ENCODE measurements at regions not wholly inside any gene's neighbourhood (a gene's known extent, or its start where the extent isn't known, plus 50 kb on each side); places are given as distances from the start of the nearest gene placed in this dataset.
"Not testable (repeated sequence)": the region's sequence is repeated elsewhere in the genome, so short reads cannot be mapped to it uniquely, and the experiment has no call there.

GRCh38 chr2:41207578-41207977 is 755.7 kb upstream of the SLC8A1 start:
- no peak overlapping the region for H2AFZ ChIP-seq (ENCODE audit: low read length)
- H3K4me3 ChIP-seq (ENCODE audit: low read length) = no peak overlapping the region
- no peak overlapping the region for H3K4me2 ChIP-seq (ENCODE audit: low read depth, low read length)
- no peaks in the 10 kb centered on the region for H3K4me1 ChIP-seq (ENCODE audit: low read length)
- DNase-seq = no peak
- no peaks in the 10 kb centered on the region for H3F3A ChIP-seq (ENCODE audit: insufficient read depth, low read length)
- no peaks in the 10 kb centered on the region for H4K20me1 ChIP-seq (ENCODE audit: insufficient read depth, low read length)
- no peaks in the 10 kb centered on the region for H3K9me3 ChIP-seq (replicated peaks; ENCODE audit: insufficient read depth, low read length)
- no peaks in the 10 kb centered on the region for H3K36me3 ChIP-seq (replicated peaks; ENCODE audit: insufficient read depth, low read length)
- H3K27me3 ChIP-seq (replicated peaks; ENCODE audit: insufficient read depth, low read length) = no peaks in the 10 kb centered on the region
- no peaks in the 10 kb centered on the region for H3K79me2 ChIP-seq (ENCODE audit: low read length)
- H3K27ac ChIP-seq (ENCODE audit: low read length) = no peak overlapping the region
- H3K9ac ChIP-seq (ENCODE audit: low read length) = no peak overlapping the region
- TF ChIP-seq EZH2phosphoT487 (IDR thresholded peaks at IDR 0.05; ENCODE audit: low read length) = no peak
- TF ChIP-seq EZH2 (optimal IDR thresholded peaks at IDR 0.05; ENCODE audit: low read depth, low read length) = no peak
- no peak for TF ChIP-seq CTCF (IDR thresholded peaks at IDR 0.05; ENCODE audit: low read length)
- H3K9me2 ChIP-seq (replicated peaks; ENCODE audit: insufficient read depth, low read length) = no peaks in the 10 kb centered on the region

GRCh38 chr2:41210030-41210429 is 758.1 kb upstream of the SLC8A1 start:
- DNase-seq; H3F3A ChIP-seq (ENCODE audit: insufficient read depth, low read length); H3K9me2 ChIP-seq (replicated peaks; ENCODE audit: insufficient read depth, low read length): not testable (repeated sequence)

GRCh38 chr2:41216978-41217377 is 765.1 kb upstream of the SLC8A1 start:
- Histone ChIP-seq H3K27me3 (replicated peaks; ENCODE audit: insufficient read depth, low read length) (no peaks in the 10 kb centered on the region), H3K9me3 (replicated peaks; ENCODE audit: insufficient read depth, low read length) (no peaks in the 10 kb centered on the region), H4K20me1 (ENCODE audit: insufficient read depth, low read length) (no peaks in the 10 kb centered on the region), H3K9me2 (replicated peaks; ENCODE audit: insufficient read depth, low read length) (no peaks in the 10 kb centered on the region), H3K4me3 (ENCODE audit: low read length) (no peak overlapping the region), H3K4me2 (ENCODE audit: low read depth, low read length) (no peak overlapping the region), H3K4me1 (ENCODE audit: low read length) (no peaks in the 10 kb centered on the region), H3F3A (ENCODE audit: insufficient read depth, low read length) (no peaks in the 10 kb centered on the region), H3K79me2 (ENCODE audit: low read length) (no peaks in the 10 kb centered on the region), H3K9ac (ENCODE audit: low read length) (no peak overlapping the region), H3K36me3 (replicated peaks; ENCODE audit: insufficient read depth, low read length) (no peaks in the 10 kb centered on the region), H3K27ac (ENCODE audit: low read length) (no peak overlapping the region), H2AFZ (ENCODE audit: low read length) (no peak overlapping the region)
- TF ChIP-seq CTCF (IDR thresholded peaks at IDR 0.05; ENCODE audit: low read length) (no peak), EZH2 (optimal IDR thresholded peaks at IDR 0.05; ENCODE audit: low read depth, low read length) (no peak), EZH2phosphoT487 (IDR thresholded peaks at IDR 0.05; ENCODE audit: low read length) (no peak)
- DNase-seq = no peak

More at GRCh38 chr2:41210030-41210429, 758.1 kb upstream of the SLC8A1 start:
- not testable (repeated sequence) for H3K27me3 ChIP-seq (replicated peaks; ENCODE audit: insufficient read depth, low read length); H3K4me2 ChIP-seq (ENCODE audit: low read depth, low read length); H4K20me1 ChIP-seq (ENCODE audit: insufficient read depth, low read length); H3K9me3 ChIP-seq (replicated peaks; ENCODE audit: insufficient read depth, low read length); H2AFZ ChIP-seq (ENCODE audit: low read length); H3K9ac ChIP-seq (ENCODE audit: low read length); H3K4me3 ChIP-seq (ENCODE audit: low read length); H3K36me3 ChIP-seq (replicated peaks; ENCODE audit: insufficient read depth, low read length); H3K4me1 ChIP-seq (ENCODE audit: low read length); H3K27ac ChIP-seq (ENCODE audit: low read length); H3K79me2 ChIP-seq (ENCODE audit: low read length)

- H3K4me1 ChIP-seq (ENCODE audit: low read length) = no peaks in the 10 kb centered on the region
- H2AFZ ChIP-seq (ENCODE audit: low read length) = no peak overlapping the region
- no peaks in the 10 kb centered on the region for H4K20me1 ChIP-seq (ENCODE audit: insufficient read depth, low read length)
- no peak overlapping the region for H3K4me2 ChIP-seq (ENCODE audit: low read depth, low read length)
- H3K9me3 ChIP-seq (replicated peaks; ENCODE audit: insufficient read depth, low read length) = no peaks in the 10 kb centered on the region
- no peak overlapping the region for H3K9ac ChIP-seq (ENCODE audit: low read length)
- H3K36me3 ChIP-seq (replicated peaks; ENCODE audit: insufficient read depth, low read length) = no peaks in the 10 kb centered on the region
- TF ChIP-seq EZH2 (optimal IDR thresholded peaks at IDR 0.05; ENCODE audit: low read depth, low read length) (no peak), CTCF (IDR thresholded peaks at IDR 0.05; ENCODE audit: low read length) (no peak), EZH2phosphoT487 (IDR thresholded peaks at IDR 0.05; ENCODE audit: low read length) (no peak)
- H3K27me3 ChIP-seq (replicated peaks; ENCODE audit: insufficient read depth, low read length) = no peaks in the 10 kb centered on the region
- no peaks in the 10 kb centered on the region for H3K9me2 ChIP-seq (replicated peaks; ENCODE audit: insufficient read depth, low read length)
- DNase-seq = no peak
- no peaks in the 10 kb centered on the region for H3F3A ChIP-seq (ENCODE audit: insufficient read depth, low read length)
- H3K27ac ChIP-seq (ENCODE audit: low read length) = no peak overlapping the region
- no peaks in the 10 kb centered on the region for H3K79me2 ChIP-seq (ENCODE audit: low read length)
- H3K4me3 ChIP-seq (ENCODE audit: low read length) = no peak overlapping the region
Observed at GRCh38 chr2:41222593-41222992, 770.7 kb upstream of the SLC8A1 start.

Measured in MM.1S (cell line).